Neuronal stem cell (in vitro differentiated cells): ENCODE measurements at regions not wholly inside any gene's neighbourhood (a gene's known extent, or its start where the extent isn't known, plus 50 kb on each side); places are given as distances from the start of the nearest gene placed in this dataset.

ENCODE experiments used
- DNase-seq: peaks from one replicate; pipeline ENCODE4 v3.0.0-alpha.2; 2013; ENCODE audit warnings: low spot score
- H2AFZ ChIP-seq: one replicate; pipeline ENCODE4 v1.6.1; 2013; ENCODE audit warnings: mild to moderate bottlenecking, low read length, inconsistent platforms
- H2AK5ac ChIP-seq: 2 replicates; pipeline ENCODE4 v1.6.1; 2013; ENCODE audit warnings: low read depth, mild to moderate bottlenecking, inconsistent platforms, low read length, moderate library complexity, mixed read lengths
- H2BK120ac ChIP-seq: 2 replicates; pipeline ENCODE4 v1.6.1; 2013; ENCODE audit warnings: low read depth, mild to moderate bottlenecking, inconsistent platforms, low read length, moderate library complexity, mixed read lengths
- H2BK12ac ChIP-seq: one replicate; pipeline ENCODE4 v1.6.1; 2013; ENCODE audit warnings: low read length, inconsistent platforms
- H2BK15ac ChIP-seq: 2 replicates; pipeline ENCODE4 v1.6.1; 2013; ENCODE audit warnings: mild to moderate bottlenecking, low read length, inconsistent platforms, mixed read lengths
- H2BK5ac ChIP-seq: one replicate; pipeline ENCODE4 v1.6.1; 2013; ENCODE audit warnings: inconsistent platforms, mild to moderate bottlenecking, low read length, moderate library complexity
- H3K14ac ChIP-seq: one replicate; pipeline ENCODE4 v1.6.1; 2013; ENCODE audit warnings: low read length, inconsistent platforms
- H3K18ac ChIP-seq: 2 replicates; pipeline ENCODE4 v1.6.1; 2013; ENCODE audit warnings: low read length, inconsistent platforms
- H3K23ac ChIP-seq: 2 replicates; pipeline ENCODE4 v1.6.1; 2013; ENCODE audit warnings: low read depth, mild to moderate bottlenecking, mixed read lengths, low read length, inconsistent platforms; ENCODE audit not compliant: poor library complexity
- H3K27ac ChIP-seq: replicated peaks from 3 replicates; pipeline ENCODE4 v1.5.1; 2013; ENCODE audit warnings: low read length, inconsistent platforms
- H3K27me3 ChIP-seq, 3 experiments: 2 replicates each; pipeline ENCODE4 v1.6.1; 2013; ENCODE audit warnings: low read length in 3 of 3, mild to moderate bottlenecking in 2 of 3, inconsistent platforms in 1 of 3, low read depth in 1 of 3, mixed read lengths in 1 of 3, moderate library complexity in 1 of 3; ENCODE audit not compliant: control insufficient read depth in 3 of 3, insufficient read depth in 3 of 3
- H3K36me3 ChIP-seq, 2 donors: replicated peaks in 1 of 2; 2 replicates each; pipeline ENCODE4 v1.6.1; 2013; ENCODE audit warnings: low read length in 2 of 2; ENCODE audit not compliant: control insufficient read depth in 2 of 2, insufficient read depth in 2 of 2
- H3K4ac ChIP-seq: 2 replicates; pipeline ENCODE4 v1.6.1; 2013; ENCODE audit warnings: inconsistent platforms, mild to moderate bottlenecking, low read length, moderate library complexity
- H3K4me1 ChIP-seq, 2 donors: 1 replicate in 1 of 2; 2 replicates in 1 of 2; pipeline ENCODE4 v1.6.1; 2013; ENCODE audit warnings: low read length in 2 of 2, low read depth in 1 of 2; ENCODE audit not compliant: control insufficient read depth in 2 of 2, insufficient read depth in 1 of 2
- H3K4me2 ChIP-seq: one replicate; pipeline ENCODE4 v1.6.1; 2013; ENCODE audit warnings: mild to moderate bottlenecking, low read length, inconsistent platforms; ENCODE audit not compliant: insufficient read depth, poor library complexity, severe bottlenecking
- H3K4me3 ChIP-seq, 2 donors: 2 replicates each; pipeline ENCODE4 v1.5.1; 2013; ENCODE audit warnings: low read length in 2 of 2, mild to moderate bottlenecking in 2 of 2, inconsistent platforms in 1 of 2, moderate library complexity in 1 of 2
- H3K79me1 ChIP-seq: one replicate; pipeline ENCODE4 v1.6.1; 2013; ENCODE audit warnings: low read depth, mild to moderate bottlenecking, inconsistent platforms, low read length, moderate library complexity
- H3K9ac ChIP-seq: one replicate; pipeline ENCODE4 v1.6.1; 2013; ENCODE audit warnings: mild to moderate bottlenecking, low read depth, low read length, inconsistent platforms; ENCODE audit not compliant: poor library complexity
- H3K9me3 ChIP-seq, 2 donors: replicated peaks in 1 of 2; 2 replicates each; pipeline versions ENCODE3 to v1.6.1; 2013; ENCODE audit warnings: low read length in 2 of 2, mild to moderate bottlenecking in 2 of 2, inconsistent platforms in 1 of 2, low read depth in 1 of 2, mixed read lengths in 1 of 2, moderate library complexity in 1 of 2; ENCODE audit not compliant: control insufficient read depth in 2 of 2, insufficient read depth in 1 of 2
- H4K8ac ChIP-seq: one replicate; pipeline ENCODE4 v1.6.1; 2013; ENCODE audit warnings: low read depth, mild to moderate bottlenecking, inconsistent platforms, low read length, moderate library complexity
- H4K91ac ChIP-seq: one replicate; pipeline ENCODE4 v1.6.1; 2013; ENCODE audit warnings: low read length, low read depth, mild to moderate bottlenecking, inconsistent platforms; ENCODE audit not compliant: poor library complexity
- WGBS, 2 donors: extraction: QIAGEN DNeasy Blood & Tissue Kit; methylation state at CpG; one replicate each; pipeline ENCODE4 v1.1.7; 2013; ENCODE audit warnings: missing lambda C conversion rate in 2 of 2, mixed read lengths in 1 of 2; ENCODE audit not compliant: insufficient read length in 2 of 2, insufficient replicate concordance in 1 of 2; ENCODE audit errors: extremely low coverage in 2 of 2; 5-methylcytosine and 5-hydroxymethylcytosine counted together

DNA sequence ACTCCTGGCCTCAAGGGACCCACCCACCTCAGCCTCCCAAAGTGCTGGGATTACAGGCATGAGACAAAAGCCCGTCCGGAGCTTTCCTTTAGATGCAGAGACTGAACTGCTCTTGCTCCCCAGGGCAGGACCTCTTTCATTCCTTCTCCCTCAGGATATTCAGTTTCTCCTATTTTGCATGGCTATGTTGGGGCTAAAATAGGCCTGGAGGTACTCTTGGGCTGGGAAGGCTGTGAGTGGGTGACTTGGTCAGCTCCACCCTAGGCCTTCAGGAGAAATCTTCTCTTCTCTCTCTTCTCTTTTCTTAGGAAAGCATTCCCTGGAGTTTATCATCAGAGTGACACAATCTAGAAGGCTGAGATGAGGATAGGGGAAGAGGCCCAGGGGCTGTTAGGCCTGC lies 126.4 kb downstream of the LRRC70 start:
- H3K4me2 ChIP-seq, result no peak overlapping the region
- H3K4me1 ChIP-seq, result peaks cover 0 to 3% of the 10 kb centered on the region in 2 donors
- H3K27me3 ChIP-seq, result no peaks in the 10 kb centered on the region
- H3K23ac ChIP-seq, result no peak overlapping the region
- H3K27ac ChIP-seq, result no peak overlapping the region
- H3K4me3 ChIP-seq, result no peak overlapping the region
- no CpG with 5 or more reads among the region's 2 CpGs for WGBS, 2 donors
- no peak overlapping the region for H2AFZ ChIP-seq
- H2BK5ac ChIP-seq, result no peak overlapping the region
- no peak overlapping the region for H2AK5ac ChIP-seq
- H2BK120ac ChIP-seq, result no peak overlapping the region
- H3K18ac ChIP-seq, result no peak overlapping the region
- H4K91ac ChIP-seq, result no peak overlapping the region
- no peak overlapping the region for H2BK12ac ChIP-seq
- no peak for DNase-seq
- no peak overlapping the region for H3K9ac ChIP-seq
- H3K4ac ChIP-seq, result no peak overlapping the region
- no peaks in the 10 kb centered on the region for H3K79me1 ChIP-seq
- no peaks in the 10 kb centered on the region for H3K36me3 ChIP-seq
- no peak overlapping the region for H4K8ac ChIP-seq
- H3K9me3 ChIP-seq, result peaks cover 0 to 4% of the 10 kb centered on the region in 2 donors
- H2BK15ac ChIP-seq, result no peak overlapping the region
- no peak overlapping the region for H3K14ac ChIP-seq

DNA sequence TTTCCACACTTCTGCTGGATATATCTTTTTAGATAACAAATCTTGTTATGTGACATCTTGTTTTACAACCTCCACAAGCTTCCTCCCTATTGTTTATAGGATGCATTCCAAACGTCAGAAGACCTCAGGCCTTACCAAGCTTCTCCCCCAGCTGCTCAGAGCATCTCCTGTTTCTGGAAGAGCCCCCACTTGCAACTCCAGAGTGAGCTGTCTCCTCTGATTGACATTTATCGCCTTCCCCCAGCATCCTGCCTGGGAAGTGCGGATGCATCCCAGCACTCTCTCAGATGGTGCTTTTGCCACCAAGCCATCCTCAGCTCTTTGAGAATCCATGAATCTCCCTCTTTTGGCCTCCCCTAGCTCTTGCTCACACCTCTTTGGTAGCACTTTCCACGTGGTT lies 123.5 kb downstream of the LRRC70 start:
- H3K18ac ChIP-seq, result no peak overlapping the region
- H4K8ac ChIP-seq, result no peak overlapping the region
- H3K36me3 ChIP-seq, result no peaks in the 10 kb centered on the region
- H3K4me3 ChIP-seq, result no peak overlapping the region
- H4K91ac ChIP-seq, result no peak overlapping the region
- no peak overlapping the region for H2AFZ ChIP-seq
- no peak overlapping the region for H3K4ac ChIP-seq
- no peak overlapping the region for H3K4me2 ChIP-seq
- DNase-seq, result no peak
- H3K14ac ChIP-seq, result no peak overlapping the region
- no peak overlapping the region for H3K27ac ChIP-seq
- H3K79me1 ChIP-seq, result no peaks in the 10 kb centered on the region
- no peak overlapping the region for H3K23ac ChIP-seq
- H2BK15ac ChIP-seq, result no peak overlapping the region
- no peak overlapping the region for H2BK120ac ChIP-seq
- peaks cover 0 to 3% of the 10 kb centered on the region in 2 donors for H3K4me1 ChIP-seq
- H3K9me3 ChIP-seq, result peaks cover 0 to 4% of the 10 kb centered on the region in 2 donors
- WGBS, 2 donors, result no CpG with 5 or more reads among the region's 4 CpGs
- no peak overlapping the region for H2BK5ac ChIP-seq
- no peak overlapping the region for H3K9ac ChIP-seq
- H2BK12ac ChIP-seq, result no peak overlapping the region
- H2AK5ac ChIP-seq, result no peak overlapping the region
- no peaks in the 10 kb centered on the region for H3K27me3 ChIP-seq

DNA sequence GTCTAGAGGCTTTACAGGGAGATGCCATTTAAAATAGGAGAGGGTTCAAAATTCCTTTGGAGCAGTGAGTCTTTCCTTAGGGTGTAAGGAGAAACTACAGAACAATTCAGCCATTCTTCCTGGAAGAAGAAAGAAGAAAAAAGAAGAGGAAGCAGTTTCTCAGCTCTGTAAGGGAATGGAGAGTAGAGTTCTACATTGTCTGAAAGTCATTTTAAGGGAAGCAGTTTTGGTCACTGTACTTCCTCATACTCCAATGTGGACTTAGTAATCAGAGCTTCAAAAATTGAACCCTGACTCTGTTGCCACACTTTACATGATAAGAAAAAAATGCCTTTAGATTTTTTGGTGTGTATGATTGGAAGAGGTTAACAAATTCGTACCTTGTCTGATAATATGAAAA lies 122.4 kb downstream of the LRRC70 start:
- Histone ChIP-seq H2BK15ac (no peak overlapping the region), H3K14ac (no peak overlapping the region)
- no CpG with 5 or more reads among the region's 1 CpG for WGBS, 2 donors

DNA sequence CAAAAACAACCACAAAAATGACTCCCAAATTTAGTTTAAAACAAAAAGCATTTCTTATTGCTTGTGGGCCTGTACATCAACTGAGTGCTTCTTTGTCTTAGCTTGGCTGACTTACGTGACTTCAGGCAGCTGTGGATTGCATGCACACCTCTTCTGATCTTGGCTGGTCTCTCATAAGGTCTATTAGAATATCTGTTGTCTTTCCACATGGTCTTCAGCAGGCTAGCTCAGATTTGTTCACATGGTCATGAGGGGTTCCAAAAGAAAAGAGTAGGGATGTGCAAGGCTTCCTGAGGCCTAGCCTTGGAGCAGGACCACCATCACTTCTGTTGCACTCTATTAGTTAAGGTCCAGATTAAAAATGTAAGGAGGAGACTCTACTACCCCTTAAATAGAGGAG lies 120.1 kb downstream of the LRRC70 start:
- Histone ChIP-seq H3K4me1 (peaks cover 0 to 2% of the 10 kb centered on the region in 2 donors), H3K4me2 (no peak overlapping the region), H3K27ac (no peak overlapping the region), H3K14ac (no peak overlapping the region), H2AFZ (no peak overlapping the region), H2BK12ac (no peak overlapping the region), H3K9ac (no peak overlapping the region), H2BK5ac (no peak overlapping the region), H3K4me3 (no peak overlapping the region), H3K27me3 (no peaks in the 10 kb centered on the region), H3K79me1 (no peaks in the 10 kb centered on the region), H3K23ac (no peak overlapping the region), H3K18ac (no peak overlapping the region), H4K8ac (no peak overlapping the region), H4K91ac (no peak overlapping the region), H3K4ac (no peak overlapping the region), H2AK5ac (no peak overlapping the region), H2BK120ac (no peak overlapping the region), H2BK15ac (no peak overlapping the region), H3K36me3 (no peaks in the 10 kb centered on the region), H3K9me3 (peaks cover 0 to 1% of the 10 kb centered on the region in 2 donors)
- DNase-seq, result no peak
- no CpG with 5 or more reads among the region's 1 CpG for WGBS, 2 donors

More for the DNA sequence above, 122.4 kb downstream of the LRRC70 start:
- no peak for DNase-seq
- H2BK5ac ChIP-seq, result no peak overlapping the region
- H3K23ac ChIP-seq, result no peak overlapping the region
- no peak overlapping the region for H2BK12ac ChIP-seq
- H3K4ac ChIP-seq, result no peak overlapping the region
- H2BK120ac ChIP-seq, result no peak overlapping the region
- no peak overlapping the region for H4K91ac ChIP-seq
- H3K27ac ChIP-seq, result no peak overlapping the region
- no peak overlapping the region for H2AFZ ChIP-seq
- no peak overlapping the region for H3K9ac ChIP-seq
- H3K9me3 ChIP-seq, result no peaks in the 10 kb centered on the region
- no peak overlapping the region for H3K4me3 ChIP-seq
- no peak overlapping the region for H4K8ac ChIP-seq
- H3K79me1 ChIP-seq, result no peaks in the 10 kb centered on the region
- H3K4me1 ChIP-seq, result peaks cover 0 to 2% of the 10 kb centered on the region in 2 donors
- no peak overlapping the region for H3K4me2 ChIP-seq
- no peaks in the 10 kb centered on the region for H3K27me3 ChIP-seq
- no peak overlapping the region for H2AK5ac ChIP-seq
- no peaks in the 10 kb centered on the region for H3K36me3 ChIP-seq
- no peak overlapping the region for H3K18ac ChIP-seq
